ENCODE measurements at regions not wholly inside any gene's neighbourhood (a gene's known extent, or its start where the extent isn't known, plus 50 kb on each side); places are given as distances from the start of the nearest gene placed in this dataset.

GRCh38 chr12:17369556-17369955 is 720.4 kb downstream of the RERGL start:
- no peak overlapping the region for H3K27ac ChIP-seq (replicated peaks in 1 of 4)
- intact Hi-C loops (cut with DNase I), result no loop called here
- no peak for DNase-seq (ENCODE audit: extremely low spot score)
- no peaks in the 10 kb centered on the region for H3K9me3 ChIP-seq
- no peaks in the 10 kb centered on the region for H3K36me3 ChIP-seq
- H3K4me3 ChIP-seq, result no peak overlapping the region
- peaks cover 0 to 8% (median 5%) of the 10 kb centered on the region in 4 donors for H3K4me1 ChIP-seq
- H3K27me3 ChIP-seq, result no peaks in the 10 kb centered on the region
- TF ChIP-seq EP300 (IDR thresholded peaks at IDR 0.05) (no peak), CTCF (IDR thresholded peaks at IDR 0.05) (no peak), POLR2A (IDR thresholded peaks at IDR 0.05; ENCODE audit: low read depth) (no peak), POLR2AphosphoS5 (IDR thresholded peaks at IDR 0.05) (no peak)
- WGBS, result 88% methylated on average over 1 of the region's 1 CpG

GRCh38 chr12:17361224-17361623 is 728.8 kb downstream of the RERGL start:
- WGBS, result 82% methylated on average over 3 of the region's 3 CpGs
- intact Hi-C loops (cut with DNase I), result no loop called here
- TF ChIP-seq POLR2AphosphoS5 (IDR thresholded peaks at IDR 0.05) (no peak), POLR2A (IDR thresholded peaks at IDR 0.05; ENCODE audit: low read depth) (no peak), EP300 (IDR thresholded peaks at IDR 0.05) (no peak), CTCF (IDR thresholded peaks at IDR 0.05) (no peak)
- Histone ChIP-seq H3K4me3 (no peak overlapping the region), H3K27ac (replicated peaks in 1 of 4) (no peak overlapping the region), H3K4me1 (no peaks in the 10 kb centered on the region), H3K9me3 (no peaks in the 10 kb centered on the region), H3K27me3 (no peaks in the 10 kb centered on the region), H3K36me3 (no peaks in the 10 kb centered on the region)
- no peak for DNase-seq (ENCODE audit: extremely low spot score)

- WGBS, result 58% methylated on average over 3 of the region's 3 CpGs
- no peak overlapping the region for H3K4me3 ChIP-seq
- no peaks in the 10 kb centered on the region for H3K9me3 ChIP-seq
- TF ChIP-seq EP300 (IDR thresholded peaks at IDR 0.05) (no peak), POLR2AphosphoS5 (IDR thresholded peaks at IDR 0.05) (no peak), CTCF (IDR thresholded peaks at IDR 0.05) (no peak), POLR2A (IDR thresholded peaks at IDR 0.05; ENCODE audit: low read depth) (no peak)
- intact Hi-C loops (cut with DNase I), result no loop called here
- H3K27ac ChIP-seq (replicated peaks in 1 of 4), result no peak overlapping the region
- no peak for DNase-seq (ENCODE audit: extremely low spot score)
- no peaks in the 10 kb centered on the region for H3K4me1 ChIP-seq
- H3K27me3 ChIP-seq, result no peaks in the 10 kb centered on the region
- no peaks in the 10 kb centered on the region for H3K36me3 ChIP-seq
Measured at GRCh38 chr12:17358835-17359234, 731.2 kb downstream of the RERGL start.

- Histone ChIP-seq H3K27me3 (no peaks in the 10 kb centered on the region), H3K9me3 (no peaks in the 10 kb centered on the region), H3K36me3 (no peaks in the 10 kb centered on the region), H3K4me3 (no peak overlapping the region), H3K27ac (replicated peaks in 1 of 4) (no peak overlapping the region), H3K4me1 (no peaks in the 10 kb centered on the region)
- TF ChIP-seq POLR2AphosphoS5 (IDR thresholded peaks at IDR 0.05), result no peak
- no peak for TF ChIP-seq EP300 (IDR thresholded peaks at IDR 0.05)
- no peak for TF ChIP-seq CTCF (IDR thresholded peaks at IDR 0.05)
- TF ChIP-seq POLR2A (IDR thresholded peaks at IDR 0.05; ENCODE audit: low read depth), result no peak
- DNase-seq (ENCODE audit: extremely low spot score), result no peak
- WGBS, result 62% methylated on average over 1 of the region's 1 CpG
- intact Hi-C loops (cut with DNase I), result no loop called here
Measured at GRCh38 chr12:17357396-17357795, 732.6 kb downstream of the RERGL start.

GRCh38 chr12:17352164-17352563 is 737.8 kb downstream of the RERGL start:
- WGBS, result 70% methylated on average over 1 of the region's 1 CpG
- no peak for DNase-seq (ENCODE audit: extremely low spot score)
- no peaks in the 10 kb centered on the region for H3K27me3 ChIP-seq
- H3K36me3 ChIP-seq, result no peaks in the 10 kb centered on the region
- intact Hi-C loops (cut with DNase I), result no loop called here
- H3K4me1 ChIP-seq, result no peaks in the 10 kb centered on the region
- H3K4me3 ChIP-seq, result no peak overlapping the region
- H3K9me3 ChIP-seq, result no peaks in the 10 kb centered on the region
- H3K27ac ChIP-seq (replicated peaks in 1 of 4), result no peak overlapping the region
- TF ChIP-seq CTCF (IDR thresholded peaks at IDR 0.05) (no peak), EP300 (IDR thresholded peaks at IDR 0.05) (no peak), POLR2AphosphoS5 (IDR thresholded peaks at IDR 0.05) (no peak), POLR2A (IDR thresholded peaks at IDR 0.05; ENCODE audit: low read depth) (no peak)
